Right lobe of liver (tissue), 4 donors: ENCODE measurements at regions not wholly inside any gene's neighbourhood (a gene's known extent, or its start where the extent isn't known, plus 50 kb on each side); places are given as distances from the start of the nearest gene placed in this dataset.

ENCODE experiments used
- POLR2A ChIP-seq: fragments of 450-650 bp; IDR thresholded peaks from one replicate; pipeline ENCODE4 v1.6.1; 2017; ENCODE audit warnings: antibody characterized with exemption, mild to moderate bottlenecking
- TF ChIP-seq, protein P1 (sequence below), 4 donors: fragments of 200-600 bp in 3 of 4; fragments of 450-650 bp in 1 of 4; IDR thresholded peaks; one replicate each; pipeline versions ENCODE4 v1.5.1 to v1.8.0; 2016 to 2022; ENCODE audit warnings: antibody characterized with exemption in 4 of 4, mild to moderate bottlenecking in 2 of 4
- donor health status: DM: no; HTN: no; CAD: no.
- donor health status: DM: no; HTN: no; CAD: no.
- donor health status: DM: no; HTN: yes; CAD: no.

- TF ChIP-seq, protein P1, sequence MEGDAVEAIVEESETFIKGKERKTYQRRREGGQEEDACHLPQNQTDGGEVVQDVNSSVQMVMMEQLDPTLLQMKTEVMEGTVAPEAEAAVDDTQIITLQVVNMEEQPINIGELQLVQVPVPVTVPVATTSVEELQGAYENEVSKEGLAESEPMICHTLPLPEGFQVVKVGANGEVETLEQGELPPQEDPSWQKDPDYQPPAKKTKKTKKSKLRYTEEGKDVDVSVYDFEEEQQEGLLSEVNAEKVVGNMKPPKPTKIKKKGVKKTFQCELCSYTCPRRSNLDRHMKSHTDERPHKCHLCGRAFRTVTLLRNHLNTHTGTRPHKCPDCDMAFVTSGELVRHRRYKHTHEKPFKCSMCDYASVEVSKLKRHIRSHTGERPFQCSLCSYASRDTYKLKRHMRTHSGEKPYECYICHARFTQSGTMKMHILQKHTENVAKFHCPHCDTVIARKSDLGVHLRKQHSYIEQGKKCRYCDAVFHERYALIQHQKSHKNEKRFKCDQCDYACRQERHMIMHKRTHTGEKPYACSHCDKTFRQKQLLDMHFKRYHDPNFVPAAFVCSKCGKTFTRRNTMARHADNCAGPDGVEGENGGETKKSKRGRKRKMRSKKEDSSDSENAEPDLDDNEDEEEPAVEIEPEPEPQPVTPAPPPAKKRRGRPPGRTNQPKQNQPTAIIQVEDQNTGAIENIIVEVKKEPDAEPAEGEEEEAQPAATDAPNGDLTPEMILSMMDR (IDR thresholded peaks at IDR 0.05): no peak
- TF ChIP-seq POLR2A: no peak
Measured at GRCh38 chr19:33890569-33890968, 93.9 kb downstream of the KCTD15 start.
